GM12878 (cell line): ENCODE measurements at regions not wholly inside any gene's neighbourhood (a gene's known extent, or its start where the extent isn't known, plus 50 kb on each side); places are given as distances from the start of the nearest gene placed in this dataset.

Experiments
- ATAC-seq: fragments of 200-7000 bp; cut with Tn5 transposase; 3 replicates; pipeline ENCODE4 v1.9.1; 2020; ENCODE audit warnings: mild to moderate bottlenecking, moderate library complexity
- BruUV-seq: library from RNA; stranded (reverse); fragments of 400-500 nt; replicated peaks from 2 replicates; lab custom pipeline; 2021; lab: Mats Ljungman, UMichigan
- CTCF ChIA-PET: fragments of 300-600 bp; sonication (Branson Sonifier 250); formaldehyde crosslinking; extraction: SDS; loops from one replicate; lab custom pipeline; 2021; ENCODE audit warnings: inconsistent platforms; lab: Yijun Ruan, JAX
- POLR2A ChIA-PET: fragments of 350-600 bp; formaldehyde crosslinking; extraction: SDS; loops from one replicate; lab custom pipeline; 2021; ENCODE audit warnings: inconsistent platforms; lab: Charles Lee
- RAD21 ChIA-PET: fragments of 300-600 bp; sonication (Branson Sonifier 250); formaldehyde crosslinking; loops from one replicate; lab custom pipeline; 2023; ENCODE audit warnings: antibody characterized with exemption; ENCODE audit not compliant: unreplicated experiment; lab: Charles Lee
- SMC1A ChIA-PET: fragments of 300-600 bp; sonication (Branson Sonifier 250); formaldehyde crosslinking; loops from one replicate; lab custom pipeline; 2023; ENCODE audit not compliant: unreplicated experiment, uncharacterized antibody; lab: Charles Lee
- DNase-seq: peaks from one replicate; pipeline ENCODE4 v3.0.0-alpha.2; 2011; ENCODE audit warnings: low read depth, low spot score
- FAIRE-seq: peaks from 3 replicates; lab custom pipeline; 2011; peaks lifted over from hg19 to GRCh38; lab: Jason Lieb, UNC
- H2AFZ ChIP-seq: 2 replicates; pipeline ENCODE4 v1.6.0; 2011; ENCODE audit warnings: low read depth, low read length, control low read depth; ENCODE audit not compliant: control insufficient read depth
- H3K27ac ChIP-seq: 2 replicates; pipeline ENCODE4 v1.5.1; 2011; ENCODE audit warnings: control low read depth; ENCODE audit not compliant: control insufficient read depth, insufficient read depth
- H3K27me3 ChIP-seq, 2 experiments: replicated peaks in 1 of 2; 2 replicates each; pipeline versions ENCODE4 v1.6.0 to v1.6.1; 2011; ENCODE audit warnings: low read length in 1 of 2; ENCODE audit not compliant: control insufficient read depth in 2 of 2, insufficient read depth in 2 of 2
- H3K36me3 ChIP-seq, 2 experiments: 2 replicates each; pipeline ENCODE4 v1.5.1; 2011; ENCODE audit warnings: low read length in 1 of 2; ENCODE audit not compliant: control insufficient read depth in 2 of 2, insufficient read depth in 2 of 2
- H3K4me1 ChIP-seq: 2 replicates; pipeline ENCODE4 v1.6.1; 2011; ENCODE audit warnings: mild to moderate bottlenecking, low read length, moderate library complexity, mixed read lengths; ENCODE audit not compliant: control insufficient read depth, insufficient read depth
- H3K4me2 ChIP-seq: 2 replicates; pipeline ENCODE4 v1.6.0; 2011; ENCODE audit warnings: control low read depth; ENCODE audit not compliant: control insufficient read depth, insufficient read depth
- H3K4me3 ChIP-seq: fragments of 200-600 bp; sonication (generic); 2 replicates; pipeline ENCODE4 v1.5.1; 2016
- H3K79me2 ChIP-seq: 2 replicates; pipeline ENCODE4 v1.6.0; 2011; ENCODE audit warnings: low read length; ENCODE audit not compliant: control insufficient read depth, insufficient read depth
- H3K9ac ChIP-seq: 2 replicates; pipeline ENCODE4 v1.8.0; 2011; ENCODE audit warnings: low read length, control low read depth, mixed read lengths; ENCODE audit not compliant: control insufficient read depth, insufficient read depth
- H3K9me3 ChIP-seq: replicated peaks from 3 replicates; pipeline ENCODE4 v1.5.1; 2011; ENCODE audit warnings: mild to moderate bottlenecking, low read length; ENCODE audit not compliant: control insufficient read depth, insufficient read depth
- H4K20me1 ChIP-seq: 2 replicates; pipeline ENCODE4 v1.6.0; 2011; ENCODE audit not compliant: control insufficient read depth, insufficient read depth
- CBFB ChIP-seq: IDR thresholded peaks from 2 replicates; pipeline ENCODE4 v1.6.1; 2016; ENCODE audit warnings: antibody characterized with exemption, low read depth
- FOXM1 ChIP-seq: IDR thresholded peaks from 2 replicates; pipeline ENCODE4 v1.6.1; 2012; ENCODE audit warnings: low read depth, mild to moderate bottlenecking, inconsistent platforms, low read length, moderate library complexity
- HDAC6 ChIP-seq: fragments of 200-600 bp; sonication (generic); IDR thresholded peaks from one replicate; pipeline ENCODE4 v1.8.0; 2017; ENCODE audit warnings: antibody characterized with exemption; ENCODE audit not compliant: unreplicated experiment
- HDGF ChIP-seq: fragments of 450-650 bp; IDR thresholded peaks from 2 replicates; pipeline ENCODE4 v1.6.1; 2016; ENCODE audit warnings: antibody characterized with exemption
- RAD21 ChIP-seq: IDR thresholded peaks from 2 replicates; pipeline ENCODE4 v1.6.1; 2011; ENCODE audit warnings: mild to moderate bottlenecking, low read depth, low read length, moderate library complexity; ENCODE audit not compliant: insufficient read depth
- RCOR1 ChIP-seq: conservative IDR thresholded peaks from 2 replicates; pipeline ENCODE4 v1.6.1; 2012; ENCODE audit warnings: low read depth, low read length, improper control_type of control experiment
- SIN3A ChIP-seq: IDR thresholded peaks from 2 replicates; pipeline ENCODE4 v1.6.1; 2012; ENCODE audit warnings: low read depth, low read length, improper control_type of control experiment
- SMC3 ChIP-seq: IDR thresholded peaks from 2 replicates; pipeline ENCODE4 v1.6.1; 2011; ENCODE audit warnings: low read length, improper control_type of control experiment, borderline replicate concordance
- SPI1 ChIP-seq: IDR thresholded peaks from 2 replicates; pipeline ENCODE4 v1.6.1; 2011; ENCODE audit warnings: low read depth, mild to moderate bottlenecking, low read length, moderate library complexity, borderline replicate concordance; ENCODE audit not compliant: insufficient read depth
- ZNF207 ChIP-seq: fragments of 450-650 bp; IDR thresholded peaks from 2 replicates; pipeline ENCODE4 v1.6.1; 2014; ENCODE audit warnings: antibody characterized with exemption, mild to moderate bottlenecking, borderline replicate concordance
- ZNF592 ChIP-seq: fragments of 450-650 bp; IDR thresholded peaks from 2 replicates; pipeline ENCODE4 v1.6.1; 2017; ENCODE audit warnings: mild to moderate bottlenecking, moderate library complexity
- ZZZ3 ChIP-seq: IDR thresholded peaks from 2 replicates; pipeline ENCODE4 v1.6.1; 2011; ENCODE audit warnings: low read depth; ENCODE audit not compliant: control insufficient read depth, insufficient read length
- WGBS: methylation state at CpG from one replicate; pipeline ENCODE4 v1.1.6; 2016; ENCODE audit warnings: low lambda C conversion rate; ENCODE audit not compliant: insufficient replicate concordance, insufficient coverage; ENCODE audit errors: missing lambda C conversion rate; 5-methylcytosine and 5-hydroxymethylcytosine counted together
- in situ Hi-C: fragments of 300-500 bp; cut with MboI; formaldehyde crosslinking; loops from 9 replicates; pipeline ENCODE4 v1.14.3; 2018; ENCODE audit warnings: mixed read lengths
- intact Hi-C: fragments of 100-400 bp; cut with micrococcal nuclease; formaldehyde crosslinking; loops from one replicate; pipeline ENCODE4 v1.14.2; 2022; ENCODE audit not compliant: unreplicated experiment
- TF ChIP-seq, protein P1 (sequence below): fragments of 450-650 bp; IDR thresholded peaks from 2 replicates; pipeline ENCODE4 v1.6.1; 2017; ENCODE audit warnings: mild to moderate bottlenecking
- TF ChIP-seq, protein P2 (sequence below): IDR thresholded peaks from 2 replicates; pipeline ENCODE4 v1.6.1; 2011; ENCODE audit warnings: mild to moderate bottlenecking, low read depth, low read length, moderate library complexity; ENCODE audit not compliant: insufficient replicate concordance

DNA sequence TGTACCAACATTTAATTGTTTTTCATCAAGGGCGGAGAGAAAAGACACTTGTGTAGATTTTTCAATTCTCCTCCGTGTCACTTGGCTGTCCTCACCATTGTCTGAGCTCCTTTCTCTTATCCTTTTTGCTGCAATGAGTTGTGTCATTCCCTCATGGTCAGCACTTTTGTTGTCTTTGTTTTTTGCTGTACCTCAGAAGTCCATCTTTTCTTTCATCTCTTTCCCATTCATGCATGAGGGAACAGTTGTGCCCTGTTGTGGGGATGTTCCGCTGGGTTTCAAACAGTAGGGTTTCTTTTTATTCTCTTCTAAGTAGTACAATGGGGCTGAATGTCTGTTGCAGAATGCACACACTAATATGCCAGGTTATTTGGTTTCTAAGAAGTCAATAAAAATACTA is 222.6 kb downstream of the TM9SF2 start (continued):
- TF ChIP-seq, protein P1, sequence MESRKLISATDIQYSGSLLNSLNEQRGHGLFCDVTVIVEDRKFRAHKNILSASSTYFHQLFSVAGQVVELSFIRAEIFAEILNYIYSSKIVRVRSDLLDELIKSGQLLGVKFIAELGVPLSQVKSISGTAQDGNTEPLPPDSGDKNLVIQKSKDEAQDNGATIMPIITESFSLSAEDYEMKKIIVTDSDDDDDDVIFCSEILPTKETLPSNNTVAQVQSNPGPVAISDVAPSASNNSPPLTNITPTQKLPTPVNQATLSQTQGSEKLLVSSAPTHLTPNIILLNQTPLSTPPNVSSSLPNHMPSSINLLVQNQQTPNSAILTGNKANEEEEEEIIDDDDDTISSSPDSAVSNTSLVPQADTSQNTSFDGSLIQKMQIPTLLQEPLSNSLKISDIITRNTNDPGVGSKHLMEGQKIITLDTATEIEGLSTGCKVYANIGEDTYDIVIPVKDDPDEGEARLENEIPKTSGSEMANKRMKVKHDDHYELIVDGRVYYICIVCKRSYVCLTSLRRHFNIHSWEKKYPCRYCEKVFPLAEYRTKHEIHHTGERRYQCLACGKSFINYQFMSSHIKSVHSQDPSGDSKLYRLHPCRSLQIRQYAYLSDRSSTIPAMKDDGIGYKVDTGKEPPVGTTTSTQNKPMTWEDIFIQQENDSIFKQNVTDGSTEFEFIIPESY, result no peak
- TF ChIP-seq RCOR1 (no peak), HDGF (no peak)
- TF ChIP-seq, protein P2, sequence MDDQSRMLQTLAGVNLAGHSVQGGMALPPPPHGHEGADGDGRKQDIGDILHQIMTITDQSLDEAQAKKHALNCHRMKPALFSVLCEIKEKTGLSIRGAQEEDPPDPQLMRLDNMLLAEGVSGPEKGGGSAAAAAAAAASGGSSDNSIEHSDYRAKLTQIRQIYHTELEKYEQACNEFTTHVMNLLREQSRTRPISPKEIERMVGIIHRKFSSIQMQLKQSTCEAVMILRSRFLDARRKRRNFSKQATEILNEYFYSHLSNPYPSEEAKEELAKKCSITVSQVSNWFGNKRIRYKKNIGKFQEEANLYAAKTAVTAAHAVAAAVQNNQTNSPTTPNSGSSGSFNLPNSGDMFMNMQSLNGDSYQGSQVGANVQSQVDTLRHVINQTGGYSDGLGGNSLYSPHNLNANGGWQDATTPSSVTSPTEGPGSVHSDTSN, result no peak

- ChIA-PET CTCF (no interaction called here), RAD21 (no interaction called here), POLR2A (no interaction called here), SMC1A (no interaction called here)
- DNase-seq, result peak; percentile 37
- Histone ChIP-seq H3K4me1 (peaks cover 6% of the 10 kb centered on the region; the same call in 1 of the 2 replicates), H3K27ac (no peak overlapping the region), H2AFZ (no peak overlapping the region), H3K4me3 (no peak overlapping the region), H3K36me3 (no peaks in the 10 kb centered on the region), H3K4me2 (no peak overlapping the region), H3K79me2 (no peaks in the 10 kb centered on the region), H3K27me3 (no peaks in the 10 kb centered on the region), H3K9ac (no peak overlapping the region), H3K9me3 (no peaks in the 10 kb centered on the region), H4K20me1 (no peaks in the 10 kb centered on the region)
- WGBS, result 96% methylated on average over 7 of the region's 7 CpGs
- intact Hi-C loops, result no loop called here
- in situ Hi-C loops, result no loop called here
- no peak for FAIRE-seq
- no peak for ATAC-seq
- no TSS peak for BruUV-seq
- TF ChIP-seq ZNF592, result no peak
- TF ChIP-seq SPI1, result no peak
- no peak for TF ChIP-seq ZNF207
- no peak for TF ChIP-seq ZZZ3
- TF ChIP-seq FOXM1, result no peak
- no peak for TF ChIP-seq SMC3
- TF ChIP-seq SIN3A, result no peak
- no peak for TF ChIP-seq RAD21
- no peak for TF ChIP-seq CBFB
- TF ChIP-seq HDAC6, result no peak
Measured at GRCh38 chr13:99722931-99723330, 221.7 kb downstream of the TM9SF2 start.
